Effector memory CD4-positive, alpha-beta T cell (primary cell): ENCODE measurements at regions not wholly inside any gene's neighbourhood (a gene's known extent, or its start where the extent isn't known, plus 50 kb on each side); places are given as distances from the start of the nearest gene placed in this dataset.

ENCODE experiments used
- DNase-seq, 3 donors: peaks; one replicate each; pipeline ENCODE4 v3.0.0-alpha.2; 2020
- H3K27ac ChIP-seq: 2 replicates; pipeline ENCODE4 v1.7.0; 2013; ENCODE audit warnings: mild to moderate bottlenecking, low read length, moderate library complexity; ENCODE audit not compliant: insufficient read depth, poor library complexity, severe bottlenecking
- H3K27me3 ChIP-seq: replicated peaks from 2 replicates; pipeline ENCODE4 v1.7.0; 2013; ENCODE audit warnings: mild to moderate bottlenecking, low read length; ENCODE audit not compliant: insufficient read depth, control insufficient read depth, poor library complexity, severe bottlenecking
- H3K36me3 ChIP-seq: 2 replicates; pipeline ENCODE4 v1.7.0; 2013; ENCODE audit warnings: mild to moderate bottlenecking, low read length, moderate library complexity; ENCODE audit not compliant: control insufficient read depth, insufficient read depth
- H3K4me1 ChIP-seq: 2 replicates; pipeline ENCODE4 v1.7.0; 2013; ENCODE audit warnings: low read length, mild to moderate bottlenecking; ENCODE audit not compliant: control insufficient read depth, insufficient read depth, poor library complexity, severe bottlenecking
- H3K4me3 ChIP-seq: 2 replicates; pipeline ENCODE4 v1.7.0; 2013; ENCODE audit warnings: low read length, low read depth, mild to moderate bottlenecking; ENCODE audit not compliant: insufficient read depth, poor library complexity, severe bottlenecking
- H3K9me3 ChIP-seq: 2 replicates; pipeline ENCODE4 v1.7.0; 2013; ENCODE audit warnings: mild to moderate bottlenecking, low read length, moderate library complexity; ENCODE audit not compliant: control insufficient read depth

- no peak overlapping the region for H3K27ac ChIP-seq
- DNase-seq = no peak
- H3K27me3 ChIP-seq = no peaks in the 10 kb centered on the region
- H3K9me3 ChIP-seq = no peaks in the 10 kb centered on the region
- no peak overlapping the region for H3K4me3 ChIP-seq
- H3K4me1 ChIP-seq = no peaks in the 10 kb centered on the region
- H3K36me3 ChIP-seq = no peaks in the 10 kb centered on the region
Measured at GRCh38 chr20:50242548-50242862, 51.9 kb downstream of the CEBPB start.

GRCh38 chr20:50242863-50243609 lies 52.4 kb downstream of the CEBPB start:
- H3K9me3 ChIP-seq = no peaks in the 10 kb centered on the region
- H3K4me3 ChIP-seq = no peak overlapping the region
- H3K4me1 ChIP-seq = no peaks in the 10 kb centered on the region
- no peaks in the 10 kb centered on the region for H3K27me3 ChIP-seq
- no peaks in the 10 kb centered on the region for H3K36me3 ChIP-seq
- no peak for DNase-seq
- H3K27ac ChIP-seq = no peak overlapping the region

GRCh38 chr20:50243610-50244351 lies 53.2 kb downstream of the CEBPB start:
- Histone ChIP-seq H3K4me3 (no peak overlapping the region), H3K9me3 (no peaks in the 10 kb centered on the region), H3K27ac (no peak overlapping the region), H3K27me3 (no peaks in the 10 kb centered on the region), H3K36me3 (no peaks in the 10 kb centered on the region), H3K4me1 (no peaks in the 10 kb centered on the region)
- DNase-seq = no peak

- H3K27ac ChIP-seq = no peak overlapping the region
- no peaks in the 10 kb centered on the region for H3K36me3 ChIP-seq
- no peak overlapping the region for H3K4me3 ChIP-seq
- H3K9me3 ChIP-seq = no peaks in the 10 kb centered on the region
- H3K27me3 ChIP-seq = no peaks in the 10 kb centered on the region
- DNase-seq = no peak
- H3K4me1 ChIP-seq = no peaks in the 10 kb centered on the region
Measured at GRCh38 chr20:50244352-50245149, 53.9 kb downstream of the CEBPB start.

- DNase-seq = no peak
- H3K9me3 ChIP-seq = no peaks in the 10 kb centered on the region
- no peaks in the 10 kb centered on the region for H3K27me3 ChIP-seq
- H3K36me3 ChIP-seq = no peaks in the 10 kb centered on the region
- H3K27ac ChIP-seq = no peak overlapping the region
- no peaks in the 10 kb centered on the region for H3K4me1 ChIP-seq
- no peak overlapping the region for H3K4me3 ChIP-seq
Measured at GRCh38 chr20:50245498-50246366, 55.1 kb downstream of the CEBPB start.

- H3K4me3 ChIP-seq = no peak overlapping the region
- H3K36me3 ChIP-seq = no peaks in the 10 kb centered on the region
- DNase-seq = no peak
- H3K27me3 ChIP-seq = no peaks in the 10 kb centered on the region
- no peaks in the 10 kb centered on the region for H3K9me3 ChIP-seq
- H3K4me1 ChIP-seq = no peaks in the 10 kb centered on the region
- no peak overlapping the region for H3K27ac ChIP-seq
Measured at GRCh38 chr20:50246367-50247195, 56.0 kb downstream of the CEBPB start.

GRCh38 chr20:50247196-50248094 lies 56.8 kb downstream of the CEBPB start:
- Histone ChIP-seq H3K36me3 (no peaks in the 10 kb centered on the region), H3K9me3 (no peaks in the 10 kb centered on the region), H3K27ac (no peak overlapping the region), H3K4me3 (no peak overlapping the region), H3K27me3 (no peaks in the 10 kb centered on the region), H3K4me1 (no peaks in the 10 kb centered on the region)
- DNase-seq = no peak

GRCh38 chr20:50248104-50248641 lies 57.5 kb downstream of the CEBPB start:
- H3K4me1 ChIP-seq = no peaks in the 10 kb centered on the region

More at GRCh38 chr20:50248104-50248641, 57.5 kb downstream of the CEBPB start:
- Histone ChIP-seq H3K27me3 (no peaks in the 10 kb centered on the region), H3K36me3 (no peaks in the 10 kb centered on the region), H3K27ac (no peak overlapping the region), H3K9me3 (no peaks in the 10 kb centered on the region), H3K4me3 (no peak overlapping the region)
- DNase-seq = no peak
